Keratinocyte (primary cell): ENCODE measurements at regions not wholly inside any gene's neighbourhood (a gene's known extent, or its start where the extent isn't known, plus 50 kb on each side); places are given as distances from the start of the nearest gene placed in this dataset.

Experiments
- DNase-seq: peaks from one replicate; pipeline ENCODE4 v3.0.0-alpha.2; 2011; ENCODE audit warnings: low read depth, missing footprints, low spot score
- FAIRE-seq: peaks from 2 replicates; lab custom pipeline; 2011; peaks lifted over from hg19 to GRCh38; lab: Jason Lieb, UNC
- H2AFZ ChIP-seq: 2 replicates; pipeline ENCODE4 v1.6.0; 2012; ENCODE audit warnings: low read length, control low read depth, inconsistent platforms; ENCODE audit not compliant: control insufficient read depth
- H3K27ac ChIP-seq: 2 replicates; pipeline ENCODE4 v1.5.1; 2011; ENCODE audit warnings: low read length; ENCODE audit not compliant: control insufficient read depth, insufficient read depth
- H3K27me3 ChIP-seq: 3 replicates; pipeline ENCODE4 v1.6.0; 2011; ENCODE audit warnings: low read length; ENCODE audit not compliant: control insufficient read depth, insufficient read depth; ENCODE audit errors: extremely low read depth
- H3K36me3 ChIP-seq, 2 experiments: 2 replicates in 1 of 2; 3 replicates in 1 of 2; pipeline ENCODE4 v1.5.1; 2011; ENCODE audit warnings: low read length in 2 of 2, mild to moderate bottlenecking in 1 of 2; ENCODE audit not compliant: control insufficient read depth in 2 of 2, insufficient read depth in 2 of 2; ENCODE audit errors: extremely low read depth in 1 of 2
- H3K4me1 ChIP-seq: 3 replicates; pipeline ENCODE4 v1.5.1; 2011; ENCODE audit warnings: low read length; ENCODE audit not compliant: control insufficient read depth, insufficient read depth; ENCODE audit errors: extremely low read depth
- H3K4me2 ChIP-seq: 3 replicates; pipeline ENCODE4 v1.6.0; 2011; ENCODE audit warnings: low read depth, low read length; ENCODE audit not compliant: control insufficient read depth, insufficient read depth; ENCODE audit errors: extremely low read depth
- H3K4me3 ChIP-seq, 3 experiments: fragments of 200-600 bp in 1 of 3; sonication (generic) in 1 of 3; 2 replicates in 2 of 3; 3 replicates in 1 of 3; pipeline ENCODE4 v1.5.1; 2011 to 2016; ENCODE audit warnings: low read length in 3 of 3, mild to moderate bottlenecking in 3 of 3, control low read depth in 2 of 3, inconsistent platforms in 1 of 3, low read depth in 1 of 3, mixed read lengths in 1 of 3, mixed run types in 1 of 3, moderate library complexity in 1 of 3; ENCODE audit not compliant: control insufficient read depth in 2 of 3, insufficient read depth in 2 of 3; ENCODE audit errors: extremely low read depth in 1 of 3
- H3K79me2 ChIP-seq: 2 replicates; pipeline ENCODE4 v1.6.0; 2012; ENCODE audit warnings: low read length; ENCODE audit not compliant: control insufficient read depth, insufficient read depth
- H3K9ac ChIP-seq: 3 replicates; pipeline ENCODE4 v1.6.0; 2011; ENCODE audit warnings: low read length; ENCODE audit not compliant: control insufficient read depth, insufficient read depth; ENCODE audit errors: extremely low read depth
- H3K9me1 ChIP-seq: 3 replicates; pipeline ENCODE4 v1.6.0; 2011; ENCODE audit warnings: low read length; ENCODE audit not compliant: control insufficient read depth, insufficient read depth; ENCODE audit errors: extremely low read depth
- H3K9me3 ChIP-seq: 2 replicates; pipeline ENCODE4 v1.5.1; 2012; ENCODE audit warnings: low read depth, low read length; ENCODE audit not compliant: control insufficient read depth
- H4K20me1 ChIP-seq: 3 replicates; pipeline ENCODE4 v1.6.0; 2011; ENCODE audit warnings: low read length; ENCODE audit not compliant: control insufficient read depth, insufficient read depth; ENCODE audit errors: extremely low read depth
- CTCF ChIP-seq, 3 experiments: IDR thresholded peaks in 1 of 3; conservative IDR thresholded peaks in 1 of 3; optimal IDR thresholded peaks in 1 of 3; 2 replicates in 2 of 3; 3 replicates in 1 of 3; pipeline versions ENCODE3 to v1.5.1; 2011; ENCODE audit warnings: low read length in 3 of 3, mild to moderate bottlenecking in 3 of 3, moderate library complexity in 2 of 3, control low read depth in 1 of 3, inconsistent platforms in 1 of 3; ENCODE audit not compliant: insufficient read depth in 2 of 3; ENCODE audit errors: extremely low read depth in 1 of 3
- EZH2 ChIP-seq: IDR thresholded peaks from one replicate; pipeline ENCODE4 v1.6.1; 2012; ENCODE audit warnings: inconsistent platforms, mild to moderate bottlenecking, low read length, moderate library complexity
- dilution Hi-C: fragments of 300-500 bp; cut with MboI; formaldehyde crosslinking; loops from one replicate; pipeline ENCODE4 v1.7.0; 2020; ENCODE audit warnings: low sequenced_read_pairs; ENCODE audit not compliant: extremely low pct_ligation_motif_present

DNA sequence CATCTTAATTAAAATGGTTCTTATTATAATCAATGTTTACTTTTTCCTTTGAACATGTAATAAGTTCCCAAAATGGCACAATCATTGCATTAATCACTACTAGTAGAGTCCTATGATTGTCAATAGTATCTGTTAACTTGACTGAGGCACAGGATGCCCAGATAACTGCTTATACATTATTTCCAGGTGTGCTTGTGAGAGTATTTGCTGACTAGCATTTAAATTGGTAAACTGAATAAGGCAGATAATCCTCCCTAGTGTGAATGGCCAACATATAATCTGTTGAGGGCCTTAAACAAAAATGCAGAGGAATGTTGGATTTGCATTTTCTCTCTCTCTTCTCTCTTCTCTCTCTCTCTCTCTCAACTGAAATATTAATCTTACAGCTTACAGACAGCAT is 999.3 kb upstream of the TMPRSS15 start:
- Histone ChIP-seq H3K9me3 (no peaks in the 10 kb centered on the region), H3K79me2 (no peaks in the 10 kb centered on the region), H4K20me1 (no peaks in the 10 kb centered on the region), H3K9ac (no peak overlapping the region), H3K9me1 (no peaks in the 10 kb centered on the region), H3K27ac (no peak overlapping the region), H3K4me1 (no peaks in the 10 kb centered on the region), H2AFZ (no peak overlapping the region), H3K4me2 (no peak overlapping the region), H3K27me3 (no peaks in the 10 kb centered on the region), H3K4me3 (no peak overlapping the region), H3K36me3 (no peaks in the 10 kb centered on the region)
- FAIRE-seq (no peak), DNase-seq (no peak)
- dilution Hi-C loops, result no loop called here
- no peak for TF ChIP-seq EZH2
- no peak for TF ChIP-seq CTCF (optimal IDR thresholded peaks at IDR 0.05 in 1 of 3, IDR thresholded peaks at IDR 0.05 in 1 of 3, conservative IDR thresholded peaks at IDR 0.05 in 1 of 3; ENCODE audit: extremely low read depth in 1 of 3, insufficient read depth in 2 of 3, low read length in 3 of 3)

- no peaks in the 10 kb centered on the region for H3K27me3 ChIP-seq
- no peak overlapping the region for H3K4me3 ChIP-seq
- no peak overlapping the region for H3K27ac ChIP-seq
- H3K36me3 ChIP-seq, result no peaks in the 10 kb centered on the region
- H2AFZ ChIP-seq, result no peak overlapping the region
- no peak overlapping the region for H3K4me2 ChIP-seq
- no peak overlapping the region for H3K9ac ChIP-seq
- DNase-seq (no peak), FAIRE-seq (no peak)
- no peaks in the 10 kb centered on the region for H3K79me2 ChIP-seq
- dilution Hi-C loops, result no loop called here
- no peaks in the 10 kb centered on the region for H3K4me1 ChIP-seq
- H3K9me1 ChIP-seq, result no peaks in the 10 kb centered on the region
- no peak for TF ChIP-seq CTCF (optimal IDR thresholded peaks at IDR 0.05 in 1 of 3, IDR thresholded peaks at IDR 0.05 in 1 of 3, conservative IDR thresholded peaks at IDR 0.05 in 1 of 3; ENCODE audit: extremely low read depth in 1 of 3, insufficient read depth in 2 of 3, low read length in 3 of 3)
- H3K9me3 ChIP-seq, result no peaks in the 10 kb centered on the region
- H4K20me1 ChIP-seq, result no peaks in the 10 kb centered on the region
Observed at GRCh38 chr21:19405326-19405725, 1001.7 kb upstream of the TMPRSS15 start.
